MM.1S (cell line): ENCODE measurements at regions not wholly inside any gene's neighbourhood (a gene's known extent, or its start where the extent isn't known, plus 50 kb on each side); places are given as distances from the start of the nearest gene placed in this dataset.

Experiments
- DNase-seq: peaks from one replicate; pipeline ENCODE4 v3.0.0-alpha.2; 2015
- H2AFZ ChIP-seq: fragments of 300-600 bp; sonication (generic); 2 replicates; pipeline ENCODE4 v1.6.0; 2016; ENCODE audit warnings: antibody characterized with exemption, low read length
- H3F3A ChIP-seq: fragments of 300-600 bp; sonication (generic); 2 replicates; pipeline ENCODE4 v1.6.1; 2016; ENCODE audit warnings: mild to moderate bottlenecking, antibody characterized with exemption, low read length, moderate library complexity, mixed read lengths; ENCODE audit not compliant: insufficient read depth
- H3K27ac ChIP-seq: fragments of 300-600 bp; sonication (generic); 2 replicates; pipeline ENCODE4 v1.5.1; 2016; ENCODE audit warnings: mild to moderate bottlenecking, low read length
- H3K27me3 ChIP-seq: fragments of 300-600 bp; sonication (generic); replicated peaks from 2 replicates; pipeline ENCODE4 v1.6.0; 2016; ENCODE audit warnings: low read length; ENCODE audit not compliant: insufficient read depth
- H3K36me3 ChIP-seq: fragments of 300-600 bp; sonication (generic); replicated peaks from 2 replicates; pipeline ENCODE4 v1.6.1; 2016; ENCODE audit warnings: mild to moderate bottlenecking, low read length, mixed read lengths; ENCODE audit not compliant: insufficient read depth
- H3K4me1 ChIP-seq: fragments of 300-600 bp; sonication (generic); 2 replicates; pipeline ENCODE4 v1.6.1; 2016; ENCODE audit warnings: low read length, mixed read lengths
- H3K4me2 ChIP-seq: fragments of 300-600 bp; sonication (generic); 2 replicates; pipeline ENCODE4 v1.6.0; 2016; ENCODE audit warnings: low read depth, low read length
- H3K4me3 ChIP-seq: fragments of 300-600 bp; sonication (generic); 2 replicates; pipeline ENCODE4 v1.5.1; 2016; ENCODE audit warnings: low read length, mixed read lengths
- H3K79me2 ChIP-seq: fragments of 300-600 bp; sonication (generic); 2 replicates; pipeline ENCODE4 v1.6.1; 2016; ENCODE audit warnings: mixed run types, low read length, mixed read lengths
- H3K9ac ChIP-seq: fragments of 300-600 bp; sonication (generic); 2 replicates; pipeline ENCODE4 v1.6.1; 2016; ENCODE audit warnings: low read length, mixed read lengths
- H3K9me2 ChIP-seq: fragments of 300-600 bp; sonication (generic); replicated peaks from 2 replicates; pipeline ENCODE4 v1.6.1; 2016; ENCODE audit warnings: mild to moderate bottlenecking, low read length, mixed read lengths; ENCODE audit not compliant: insufficient read depth
- H3K9me3 ChIP-seq: fragments of 300-600 bp; sonication (generic); replicated peaks from 2 replicates; pipeline ENCODE4 v1.6.1; 2016; ENCODE audit warnings: mild to moderate bottlenecking, low read length, mixed read lengths; ENCODE audit not compliant: insufficient read depth
- H4K20me1 ChIP-seq: fragments of 300-600 bp; sonication (generic); 2 replicates; pipeline ENCODE4 v1.6.1; 2016; ENCODE audit warnings: mild to moderate bottlenecking, low read length, moderate library complexity, mixed read lengths; ENCODE audit not compliant: insufficient read depth
- CTCF ChIP-seq: fragments of 300-600 bp; sonication (generic); IDR thresholded peaks from 2 replicates; pipeline ENCODE4 v1.5.1; 2016; ENCODE audit warnings: antibody characterized with exemption, low read length, mixed read lengths
- EZH2 ChIP-seq: fragments of 300-600 bp; sonication (generic); optimal IDR thresholded peaks from 2 replicates; pipeline ENCODE3; 2017; ENCODE audit warnings: low read depth, mild to moderate bottlenecking, antibody characterized with exemption, low read length, mixed read lengths
- EZH2phosphoT487 ChIP-seq: fragments of 300-600 bp; sonication (generic); IDR thresholded peaks from 2 replicates; pipeline ENCODE4 v1.6.1; 2018; ENCODE audit warnings: antibody characterized with exemption, low read length

- Histone ChIP-seq H4K20me1 (no peaks in the 10 kb centered on the region), H2AFZ (no peak overlapping the region), H3K4me3 (no peak overlapping the region), H3K9me3 (no peaks in the 10 kb centered on the region), H3K79me2 (no peaks in the 10 kb centered on the region), H3K27ac (no peak overlapping the region), H3K9me2 (no peaks in the 10 kb centered on the region), H3K27me3 (no peaks in the 10 kb centered on the region), H3F3A (no peaks in the 10 kb centered on the region), H3K4me1 (no peaks in the 10 kb centered on the region), H3K9ac (no peak overlapping the region), H3K36me3 (no peaks in the 10 kb centered on the region), H3K4me2 (no peak overlapping the region)
- no peak for DNase-seq
- no peak for TF ChIP-seq EZH2phosphoT487
- no peak for TF ChIP-seq CTCF
- TF ChIP-seq EZH2 = no peak
Observed at GRCh38 chr12:131420867-131421447, 289.9 kb upstream of the SFSWAP start.

GRCh38 chr12:131421509-131422186 is 289.2 kb upstream of the SFSWAP start:
- Histone ChIP-seq H3K4me3 (no peak overlapping the region), H3K4me1 (no peaks in the 10 kb centered on the region)

GRCh38 chr12:131422187-131422520 is 288.7 kb upstream of the SFSWAP start:
- Histone ChIP-seq H3K4me3 (no peak overlapping the region), H3F3A (no peaks in the 10 kb centered on the region), H3K9me3 (no peaks in the 10 kb centered on the region), H3K36me3 (no peaks in the 10 kb centered on the region), H3K9me2 (no peaks in the 10 kb centered on the region), H4K20me1 (no peaks in the 10 kb centered on the region), H3K27ac (no peak overlapping the region), H3K9ac (no peak overlapping the region), H3K79me2 (no peaks in the 10 kb centered on the region), H2AFZ (no peak overlapping the region), H3K4me2 (no peak overlapping the region), H3K27me3 (no peaks in the 10 kb centered on the region), H3K4me1 (no peaks in the 10 kb centered on the region)
- TF ChIP-seq EZH2phosphoT487 (no peak), CTCF (no peak), EZH2 (no peak)
- no peak for DNase-seq

More at GRCh38 chr12:131421509-131422186, 289.2 kb upstream of the SFSWAP start:
- no peaks in the 10 kb centered on the region for H3F3A ChIP-seq
- no peaks in the 10 kb centered on the region for H3K27me3 ChIP-seq
- H3K27ac ChIP-seq = no peak overlapping the region
- no peak overlapping the region for H3K9ac ChIP-seq
- no peak for TF ChIP-seq CTCF
- TF ChIP-seq EZH2 = no peak
- no peak for TF ChIP-seq EZH2phosphoT487
- H4K20me1 ChIP-seq = no peaks in the 10 kb centered on the region
- no peaks in the 10 kb centered on the region for H3K79me2 ChIP-seq
- no peaks in the 10 kb centered on the region for H3K36me3 ChIP-seq
- no peak overlapping the region for H2AFZ ChIP-seq
- H3K9me2 ChIP-seq = no peaks in the 10 kb centered on the region
- no peak overlapping the region for H3K4me2 ChIP-seq
- DNase-seq = no peak
- H3K9me3 ChIP-seq = no peaks in the 10 kb centered on the region
